GM19467 (cell line): ENCODE measurements at regions not wholly inside any gene's neighbourhood (a gene's known extent, or its start where the extent isn't known, plus 50 kb on each side); places are given as distances from the start of the nearest gene placed in this dataset.
"Not testable (repeated sequence)": the region's sequence is repeated elsewhere in the genome, so short reads cannot be mapped to it uniquely, and the experiment has no call there.

Experiments
- ATAC-seq: cut with Tn5 transposase; IDR thresholded peaks from one replicate; pipeline ENCODE4 v1.9.1; 2021; ENCODE audit warnings: mild to moderate bottlenecking, moderate library complexity; ENCODE audit not compliant: unreplicated experiment

GRCh38 chr5:57002959-57003485 is 51.1 kb upstream of the MIER3 start:
- ATAC-seq = no peak

- ATAC-seq = not testable (repeated sequence)
Measured at GRCh38 chr5:57003566-57003965, 51.6 kb upstream of the MIER3 start.

- ATAC-seq = no peak
Measured at GRCh38 chr5:57004800-57005199, 52.9 kb upstream of the MIER3 start.

- peak; percentile 81 for ATAC-seq
Measured at GRCh38 chr5:57007344-57007743, 55.4 kb upstream of the MIER3 start.

- ATAC-seq = no peak
Measured at GRCh38 chr5:57009811-57010210, 57.9 kb upstream of the MIER3 start.

- ATAC-seq = no peak
Measured at GRCh38 chr5:57010786-57011185, 58.9 kb upstream of the MIER3 start.

- ATAC-seq = no peak
Measured at GRCh38 chr5:57012511-57012910, 60.6 kb upstream of the MIER3 start.

- no peak for ATAC-seq
Measured at GRCh38 chr5:57025961-57026360, 74.0 kb upstream of the MIER3 start.

GRCh38 chr5:57028161-57028560 is 76.2 kb upstream of the MIER3 start:
- no peak for ATAC-seq

- no peak for ATAC-seq
Measured at GRCh38 chr5:57032151-57032551, 80.2 kb upstream of the MIER3 start.

- ATAC-seq = no peak
Measured at GRCh38 chr5:57033103-57033502, 81.2 kb upstream of the MIER3 start.

GRCh38 chr5:57033503-57033902 is 81.6 kb upstream of the MIER3 start:
- ATAC-seq = no peak

GRCh38 chr5:57034201-57034916 is 82.4 kb upstream of the MIER3 start:
- ATAC-seq = no peak

- ATAC-seq = no peak
Measured at GRCh38 chr5:57035955-57036354, 84.0 kb upstream of the MIER3 start.

GRCh38 chr5:57036761-57037160 is 84.8 kb upstream of the MIER3 start:
- no peak for ATAC-seq

- ATAC-seq = no peak
Measured at GRCh38 chr5:57037355-57037754, 85.4 kb upstream of the MIER3 start.

- ATAC-seq = no peak
Measured at GRCh38 chr5:57041570-57041969, 89.6 kb upstream of the MIER3 start.

- ATAC-seq = no peak
Measured at GRCh38 chr5:57042524-57042931, 90.6 kb upstream of the MIER3 start.

GRCh38 chr5:57054135-57054534 is 102.2 kb upstream of the MIER3 start:
- ATAC-seq = no peak

GRCh38 chr5:57054671-57055070 is 102.7 kb upstream of the MIER3 start:
- no peak for ATAC-seq

- ATAC-seq = no peak
Measured at GRCh38 chr5:57055731-57056130, 103.8 kb upstream of the MIER3 start.

- no peak for ATAC-seq
Measured at GRCh38 chr5:57063773-57064172, 110.1 kb upstream of the GPBP1 start.
